Peyer's patch (tissue), 4 donors: ENCODE measurements at regions not wholly inside any gene's neighbourhood (a gene's known extent, or its start where the extent isn't known, plus 50 kb on each side); places are given as distances from the start of the nearest gene placed in this dataset.

ENCODE experiments used
- CTCF ChIP-seq, 6 experiments: fragments of 450-650 bp in 4 of 6; fragments of 200-600 bp in 2 of 6; sonication (generic) in 1 of 6; IDR thresholded peaks; one replicate each; pipeline ENCODE4 v1.5.1; 2017 to 2019; ENCODE audit warnings: antibody characterized with exemption in 6 of 6, mild to moderate bottlenecking in 3 of 6, moderate library complexity in 1 of 6
- POLR2A ChIP-seq, 2 donors: fragments of 450-650 bp; IDR thresholded peaks; one replicate each; pipeline ENCODE4 v1.5.1; 2017; ENCODE audit warnings: antibody characterized with exemption in 2 of 2, mild to moderate bottlenecking in 2 of 2, moderate library complexity in 2 of 2

- TF ChIP-seq CTCF (IDR thresholded peaks at IDR 0.05) (no peak), POLR2A (IDR thresholded peaks at IDR 0.05) (no peak)
These were observed 428.5 kb upstream of the PROK2 start for GRCh38 chr3:72213296-72214065.
